22Rv1 (cell line): ENCODE measurements at regions not wholly inside any gene's neighbourhood (a gene's known extent, or its start where the extent isn't known, plus 50 kb on each side); places are given as distances from the start of the nearest gene placed in this dataset.

ENCODE experiments used
- CTCF ChIP-seq: fragments of 450-650 bp; IDR thresholded peaks from 2 replicates; pipeline ENCODE4 v1.5.1; 2017; ENCODE audit warnings: mild to moderate bottlenecking
- ZFX ChIP-seq: fragments of 450-650 bp; IDR thresholded peaks from 2 replicates; pipeline ENCODE4 v1.6.1; 2017; ENCODE audit warnings: antibody characterized with exemption, borderline replicate concordance

GRCh38 chr13:72313546-72313945 lies 413.9 kb downstream of the MZT1 start:
- no peak for TF ChIP-seq CTCF
- TF ChIP-seq ZFX: no peak
